Testis (tissue), 2 donors: ENCODE measurements at regions not wholly inside any gene's neighbourhood (a gene's known extent, or its start where the extent isn't known, plus 50 kb on each side); places are given as distances from the start of the nearest gene placed in this dataset.

Source experiments
- DNase-seq: peaks from one replicate; pipeline ENCODE4 v3.0.0-alpha.2; 2019
- H3K27ac ChIP-seq, 2 donors: fragments of 200-600 bp; sonication (generic); one replicate each; pipeline ENCODE4 v1.5.1; 2019
- H3K27me3 ChIP-seq: fragments of 200-600 bp; sonication (generic); one replicate; pipeline ENCODE4 v1.5.1; 2019
- H3K36me3 ChIP-seq: fragments of 200-600 bp; sonication (generic); one replicate; pipeline ENCODE4 v1.5.1; 2017; ENCODE audit warnings: low read depth; ENCODE audit errors: missing control alignments
- H3K4me1 ChIP-seq: fragments of 200-600 bp; sonication (generic); one replicate; pipeline ENCODE4 v1.5.1; 2019
- H3K4me3 ChIP-seq, 2 donors: fragments of 200-600 bp; sonication (generic); one replicate each; pipeline ENCODE4 v1.5.1; 2017 to 2019
- H3K9me3 ChIP-seq: fragments of 200-600 bp; sonication (generic); one replicate; pipeline ENCODE4 v1.5.1; 2017
- POLR2A ChIP-seq: fragments of 450-650 bp; IDR thresholded peaks from one replicate; pipeline ENCODE4 v1.6.1; 2017; ENCODE audit warnings: antibody characterized with exemption, mild to moderate bottlenecking, moderate library complexity
- WGBS, 2 donors: methylation state at CpG; one replicate each; pipeline ENCODE4 v1.1.5; 2018; 5-methylcytosine and 5-hydroxymethylcytosine counted together
- intact Hi-C: fragments of 100-400 bp; cut with DNase I; formaldehyde crosslinking; loops from one replicate; pipeline ENCODE4 v1.15.1; 2023; ENCODE audit warnings: low total_unique reads
- TF ChIP-seq, protein P1 (sequence below), 3 experiments: fragments of 450-650 bp in 2 of 3; fragments of 200-600 bp in 1 of 3; sonication (generic) in 1 of 3; IDR thresholded peaks; one replicate each; pipeline ENCODE4 v1.5.1; 2016 to 2019; ENCODE audit warnings: antibody characterized with exemption in 3 of 3, mild to moderate bottlenecking in 2 of 3, moderate library complexity in 1 of 3

DNA sequence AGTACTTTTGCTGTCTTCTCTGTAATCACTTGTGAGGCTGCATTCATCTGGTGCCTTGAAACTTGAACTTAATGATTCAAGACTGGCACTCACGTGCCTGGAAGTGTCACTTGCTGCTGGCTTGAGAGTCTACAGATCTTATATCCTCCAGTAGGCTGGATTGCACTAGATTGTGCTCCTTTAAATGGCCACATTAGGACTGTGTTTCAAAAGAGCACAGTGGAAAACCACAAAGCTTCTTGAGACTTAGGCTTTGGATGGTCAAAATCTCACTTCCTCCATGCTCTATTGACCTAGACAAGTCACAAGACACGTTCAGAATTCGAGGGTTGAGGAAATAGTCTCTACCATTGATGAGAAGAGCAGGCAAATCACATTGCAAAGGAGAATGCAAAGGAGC lies 1278.8 kb upstream of the MIR17HG start:
- intact Hi-C loops, result no loop called here
- no peaks in the 10 kb centered on the region for H3K4me1 ChIP-seq
- no peaks in the 10 kb centered on the region for H3K36me3 ChIP-seq
- H3K9me3 ChIP-seq, result no peaks in the 10 kb centered on the region
- no peaks in the 10 kb centered on the region for H3K27me3 ChIP-seq
- TF ChIP-seq POLR2A, result no peak
- TF ChIP-seq, protein P1, sequence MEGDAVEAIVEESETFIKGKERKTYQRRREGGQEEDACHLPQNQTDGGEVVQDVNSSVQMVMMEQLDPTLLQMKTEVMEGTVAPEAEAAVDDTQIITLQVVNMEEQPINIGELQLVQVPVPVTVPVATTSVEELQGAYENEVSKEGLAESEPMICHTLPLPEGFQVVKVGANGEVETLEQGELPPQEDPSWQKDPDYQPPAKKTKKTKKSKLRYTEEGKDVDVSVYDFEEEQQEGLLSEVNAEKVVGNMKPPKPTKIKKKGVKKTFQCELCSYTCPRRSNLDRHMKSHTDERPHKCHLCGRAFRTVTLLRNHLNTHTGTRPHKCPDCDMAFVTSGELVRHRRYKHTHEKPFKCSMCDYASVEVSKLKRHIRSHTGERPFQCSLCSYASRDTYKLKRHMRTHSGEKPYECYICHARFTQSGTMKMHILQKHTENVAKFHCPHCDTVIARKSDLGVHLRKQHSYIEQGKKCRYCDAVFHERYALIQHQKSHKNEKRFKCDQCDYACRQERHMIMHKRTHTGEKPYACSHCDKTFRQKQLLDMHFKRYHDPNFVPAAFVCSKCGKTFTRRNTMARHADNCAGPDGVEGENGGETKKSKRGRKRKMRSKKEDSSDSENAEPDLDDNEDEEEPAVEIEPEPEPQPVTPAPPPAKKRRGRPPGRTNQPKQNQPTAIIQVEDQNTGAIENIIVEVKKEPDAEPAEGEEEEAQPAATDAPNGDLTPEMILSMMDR (IDR thresholded peaks at IDR 0.05), result no peak
- no peak overlapping the region for H3K4me3 ChIP-seq
- WGBS, 2 donors, result 39 to 70% methylated on average over 3 of the region's 3 CpGs
- no peak overlapping the region for H3K27ac ChIP-seq
- DNase-seq, result no peak

GRCh38 chr13:90070362-90070761 lies 1277.1 kb upstream of the MIR17HG start:
- TF ChIP-seq, protein P1 (IDR thresholded peaks at IDR 0.05), result no peak
- TF ChIP-seq POLR2A, result no peak
- H3K9me3 ChIP-seq, result no peaks in the 10 kb centered on the region
- H3K4me1 ChIP-seq, result no peaks in the 10 kb centered on the region
- H3K27me3 ChIP-seq, result no peaks in the 10 kb centered on the region
- H3K27ac ChIP-seq, result no peak overlapping the region
- intact Hi-C loops, result no loop called here
- no peak overlapping the region for H3K4me3 ChIP-seq
- 89 to 94% methylated on average over 1 of the region's 1 CpG for WGBS, 2 donors
- H3K36me3 ChIP-seq, result no peaks in the 10 kb centered on the region
- no peak for DNase-seq

DNA sequence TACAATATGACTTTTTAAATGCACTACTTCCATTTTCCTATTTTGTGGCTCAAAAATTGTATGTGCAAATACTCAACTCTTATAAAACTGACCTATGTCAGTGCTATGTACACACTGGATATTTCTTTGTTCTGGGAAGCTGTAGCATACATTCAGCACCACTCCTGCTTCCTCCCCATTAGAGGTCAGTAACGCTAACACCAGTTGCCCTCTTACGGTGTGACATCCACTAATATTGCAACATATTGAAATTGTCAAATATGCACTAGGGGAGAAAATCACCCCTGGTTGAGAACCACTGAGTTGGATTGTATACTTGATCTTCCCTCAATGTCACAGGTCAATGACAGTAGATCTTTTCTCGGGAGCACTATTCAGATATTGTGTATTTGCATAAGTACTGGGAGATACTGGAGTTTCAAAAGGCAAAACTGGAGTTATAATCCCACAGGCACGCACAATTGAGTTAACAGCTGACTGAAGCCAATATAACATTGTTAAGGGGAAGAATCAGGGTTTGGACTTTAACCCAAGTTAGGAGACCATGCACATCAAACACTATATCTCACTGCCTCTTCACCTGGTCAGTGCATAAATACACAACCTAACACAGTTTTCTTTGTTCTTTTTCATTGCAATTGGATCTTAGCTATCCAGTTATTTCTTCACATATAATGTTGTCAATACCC lies 1276.5 kb upstream of the MIR17HG start:
- DNase-seq, result no peak
- TF ChIP-seq, protein P1 (IDR thresholded peaks at IDR 0.05), result no peak
- TF ChIP-seq POLR2A, result no peak
- Histone ChIP-seq H3K9me3 (no peaks in the 10 kb centered on the region), H3K4me1 (no peaks in the 10 kb centered on the region), H3K27me3 (no peaks in the 10 kb centered on the region), H3K36me3 (no peaks in the 10 kb centered on the region), H3K4me3 (no peak overlapping the region), H3K27ac (no peak overlapping the region)
- WGBS, 2 donors, result 92% methylated on average over 4 of the region's 4 CpGs
- intact Hi-C loops, result no loop called here

GRCh38 chr13:90084684-90085290 lies 1262.7 kb upstream of the MIR17HG start:
- H3K27ac ChIP-seq, result no peak overlapping the region
- WGBS, 2 donors, result 88 to 94% methylated on average over 1 of the region's 1 CpG
- no peaks in the 10 kb centered on the region for H3K9me3 ChIP-seq
- no peak for DNase-seq
- H3K36me3 ChIP-seq, result no peaks in the 10 kb centered on the region
- no peaks in the 10 kb centered on the region for H3K27me3 ChIP-seq
- intact Hi-C loops, result no loop called here
- H3K4me3 ChIP-seq, result no peak overlapping the region
- H3K4me1 ChIP-seq, result no peaks in the 10 kb centered on the region
- TF ChIP-seq, protein P1 (IDR thresholded peaks at IDR 0.05), result no peak
- no peak for TF ChIP-seq POLR2A

- no peak for DNase-seq
- H3K4me1 ChIP-seq, result no peaks in the 10 kb centered on the region
- no peaks in the 10 kb centered on the region for H3K9me3 ChIP-seq
- WGBS, 2 donors, result 96% methylated on average over 3 of the region's 3 CpGs
- intact Hi-C loops, result no loop called here
- TF ChIP-seq POLR2A, result no peak
- TF ChIP-seq, protein P1 (IDR thresholded peaks at IDR 0.05), result no peak
- no peaks in the 10 kb centered on the region for H3K36me3 ChIP-seq
- no peak overlapping the region for H3K27ac ChIP-seq
- H3K27me3 ChIP-seq, result no peaks in the 10 kb centered on the region
- H3K4me3 ChIP-seq, result no peak overlapping the region
Observed at GRCh38 chr13:90089051-90089450, 1258.4 kb upstream of the MIR17HG start.
